Mesenchymal stem cell (in vitro differentiated cells and primary cell): ENCODE measurements at regions not wholly inside any gene's neighbourhood (a gene's known extent, or its start where the extent isn't known, plus 50 kb on each side); places are given as distances from the start of the nearest gene placed in this dataset.

Source experiments
- DNase-seq: peaks from one replicate; pipeline ENCODE4 v3.0.0-alpha.2; 2013
- H2AFZ ChIP-seq: one replicate; pipeline ENCODE4 v1.6.1; 2013; ENCODE audit warnings: low read depth, mild to moderate bottlenecking, control low read depth, inconsistent platforms, low read length, moderate library complexity
- H2AK5ac ChIP-seq: 2 replicates; pipeline ENCODE4 v1.6.1; 2013; ENCODE audit warnings: low read length, moderate library complexity, mild to moderate bottlenecking, inconsistent platforms; ENCODE audit not compliant: severe bottlenecking
- H2BK120ac ChIP-seq: one replicate; pipeline ENCODE4 v1.6.1; 2013; ENCODE audit warnings: low read depth, mild to moderate bottlenecking, inconsistent platforms, low read length, moderate library complexity
- H2BK12ac ChIP-seq, 2 experiments: one replicate each; pipeline ENCODE4 v1.6.1; 2013; ENCODE audit warnings: inconsistent platforms in 2 of 2, low read length in 2 of 2, mild to moderate bottlenecking in 2 of 2, moderate library complexity in 2 of 2, control low read depth in 1 of 2
- H2BK15ac ChIP-seq: one replicate; pipeline ENCODE4 v1.6.1; 2013; ENCODE audit warnings: mild to moderate bottlenecking, low read depth, inconsistent platforms; ENCODE audit not compliant: poor library complexity, severe bottlenecking
- H2BK5ac ChIP-seq: 2 replicates; pipeline ENCODE4 v1.6.1; 2013; ENCODE audit warnings: low read depth, mild to moderate bottlenecking, low read length, control low read depth, inconsistent platforms; ENCODE audit not compliant: poor library complexity, severe bottlenecking
- H3K14ac ChIP-seq, 2 experiments: one replicate each; pipeline ENCODE4 v1.6.1; 2013; ENCODE audit warnings: inconsistent platforms in 2 of 2, low read length in 2 of 2, control low read depth in 1 of 2, mild to moderate bottlenecking in 1 of 2, moderate library complexity in 1 of 2
- H3K18ac ChIP-seq, 2 experiments: one replicate each; pipeline ENCODE4 v1.6.1; 2013; ENCODE audit warnings: inconsistent platforms in 2 of 2, low read length in 2 of 2, control low read depth in 1 of 2, low read depth in 1 of 2, mild to moderate bottlenecking in 1 of 2
- H3K23ac ChIP-seq, 2 experiments: one replicate each; pipeline ENCODE4 v1.6.1; 2013; ENCODE audit warnings: inconsistent platforms in 2 of 2, low read length in 2 of 2, mild to moderate bottlenecking in 2 of 2, moderate library complexity in 2 of 2, control low read depth in 1 of 2
- H3K27ac ChIP-seq: 2 replicates; pipeline ENCODE4 v1.5.1; 2013; ENCODE audit warnings: mild to moderate bottlenecking, moderate library complexity, low read length, control low read depth, inconsistent platforms; ENCODE audit not compliant: poor library complexity, severe bottlenecking
- H3K27me3 ChIP-seq, 2 experiments: 2 replicates each; pipeline versions ENCODE4 v1.6.1 to v1.7.0; 2013; ENCODE audit warnings: low read length in 2 of 2, mild to moderate bottlenecking in 2 of 2, moderate library complexity in 2 of 2, control low read depth in 1 of 2, inconsistent platforms in 1 of 2; ENCODE audit not compliant: control insufficient read depth in 1 of 2, insufficient read depth in 1 of 2
- H3K36me3 ChIP-seq, 2 experiments: 2 replicates each; pipeline versions ENCODE4 v1.6.1 to v1.7.0; 2013; ENCODE audit warnings: low read length in 2 of 2, control low read depth in 1 of 2, inconsistent platforms in 1 of 2, low read depth in 1 of 2, mild to moderate bottlenecking in 1 of 2; ENCODE audit not compliant: insufficient read depth in 2 of 2, control insufficient read depth in 1 of 2
- H3K4ac ChIP-seq, 2 experiments: one replicate each; pipeline ENCODE4 v1.6.1; 2013; ENCODE audit warnings: inconsistent platforms in 2 of 2, low read length in 2 of 2, mild to moderate bottlenecking in 2 of 2, moderate library complexity in 2 of 2, control low read depth in 1 of 2, low read depth in 1 of 2
- H3K4me1 ChIP-seq: 2 replicates; pipeline ENCODE4 v1.6.1; 2013; ENCODE audit warnings: low read depth, low read length, control low read depth; ENCODE audit not compliant: control insufficient read depth, insufficient read depth
- H3K4me2 ChIP-seq: 2 replicates; pipeline ENCODE4 v1.6.1; 2013; ENCODE audit warnings: low read length, mild to moderate bottlenecking, inconsistent platforms; ENCODE audit not compliant: poor library complexity, severe bottlenecking
- H3K4me3 ChIP-seq, 2 experiments: 2 replicates each; pipeline versions ENCODE4 v1.5.1 to v1.7.0; 2013; ENCODE audit warnings: low read length in 2 of 2, mild to moderate bottlenecking in 2 of 2, control low read depth in 1 of 2, low read depth in 1 of 2; ENCODE audit not compliant: insufficient read depth in 1 of 2
- H3K79me1 ChIP-seq: replicated peaks from 2 replicates; pipeline ENCODE4 v1.6.1; 2013; ENCODE audit warnings: mild to moderate bottlenecking, control low read depth, low read length, inconsistent platforms; ENCODE audit not compliant: poor library complexity, severe bottlenecking
- H3K9ac ChIP-seq: 2 replicates; pipeline ENCODE4 v1.7.0; 2013; ENCODE audit warnings: mild to moderate bottlenecking, low read length, moderate library complexity
- H3K9me3 ChIP-seq: 2 replicates; pipeline ENCODE4 v1.7.0; 2013; ENCODE audit warnings: mild to moderate bottlenecking, low read length; ENCODE audit not compliant: control insufficient read depth
- H4K8ac ChIP-seq: one replicate; pipeline ENCODE4 v1.6.1; 2013; ENCODE audit warnings: inconsistent platforms, mild to moderate bottlenecking, low read length, moderate library complexity
- H4K91ac ChIP-seq: one replicate; pipeline ENCODE4 v1.6.1; 2013; ENCODE audit warnings: mild to moderate bottlenecking, low read length, inconsistent platforms
- WGBS: methylation state at CpG from one replicate; pipeline ENCODE4 v1.1.7; 2013; ENCODE audit warnings: mixed read lengths; 5-methylcytosine and 5-hydroxymethylcytosine counted together

GRCh38 chr13:81671064-81671463 lies 1330.1 kb upstream of the SPRY2 start:
- no peak overlapping the region for H3K14ac ChIP-seq
- no peak overlapping the region for H3K23ac ChIP-seq
- H2BK5ac ChIP-seq: no peak overlapping the region
- no peak overlapping the region for H3K4me2 ChIP-seq
- H3K4me3 ChIP-seq: no peak overlapping the region
- peaks cover 3% of the 10 kb centered on the region for H3K4me1 ChIP-seq
- H3K18ac ChIP-seq: no peak overlapping the region
- no peak overlapping the region for H4K8ac ChIP-seq
- no peak overlapping the region for H4K91ac ChIP-seq
- no peak overlapping the region for H2AK5ac ChIP-seq
- no peaks in the 10 kb centered on the region for H3K79me1 ChIP-seq
- H3K4ac ChIP-seq: no peak overlapping the region
- H3K9ac ChIP-seq: no peak overlapping the region
- no peak overlapping the region for H2BK12ac ChIP-seq
- no peak overlapping the region for H2BK120ac ChIP-seq
- H2BK15ac ChIP-seq: no peak overlapping the region
- H2AFZ ChIP-seq: no peak overlapping the region
- no peaks in the 10 kb centered on the region for H3K27me3 ChIP-seq
- DNase-seq: no peak
- no CpG with 5 or more reads among the region's 3 CpGs for WGBS
- no peaks in the 10 kb centered on the region for H3K36me3 ChIP-seq
- no peak overlapping the region for H3K27ac ChIP-seq
- no peaks in the 10 kb centered on the region for H3K9me3 ChIP-seq

- no peak overlapping the region for H3K27ac ChIP-seq
- no peak overlapping the region for H2BK5ac ChIP-seq
- H3K79me1 ChIP-seq: no peaks in the 10 kb centered on the region
- H2AFZ ChIP-seq: no peak overlapping the region
- WGBS: 70% methylated on average over 2 of the region's 2 CpGs
- no peak for DNase-seq
- no peak overlapping the region for H3K18ac ChIP-seq
- no peak overlapping the region for H2BK120ac ChIP-seq
- H3K9ac ChIP-seq: no peak overlapping the region
- no peak overlapping the region for H2AK5ac ChIP-seq
- no peak overlapping the region for H4K8ac ChIP-seq
- no peaks in the 10 kb centered on the region for H3K9me3 ChIP-seq
- H3K27me3 ChIP-seq: no peaks in the 10 kb centered on the region
- H3K4me2 ChIP-seq: no peak overlapping the region
- no peak overlapping the region for H4K91ac ChIP-seq
- H3K4ac ChIP-seq: no peak overlapping the region
- no peak overlapping the region for H3K4me3 ChIP-seq
- H3K4me1 ChIP-seq: peaks cover 3% of the 10 kb centered on the region
- no peaks in the 10 kb centered on the region for H3K36me3 ChIP-seq
- H3K14ac ChIP-seq: no peak overlapping the region
- H2BK15ac ChIP-seq: no peak overlapping the region
- H3K23ac ChIP-seq: no peak overlapping the region
- H2BK12ac ChIP-seq: no peak overlapping the region
These were observed 1329.1 kb upstream of the SPRY2 start for GRCh38 chr13:81670048-81670447.

- Histone ChIP-seq H3K27me3 (no peaks in the 10 kb centered on the region), H3K4me2 (no peak overlapping the region), H3K23ac (no peak overlapping the region), H2BK5ac (no peak overlapping the region), H3K9ac (no peak overlapping the region), H2AFZ (no peak overlapping the region), H2BK15ac (no peak overlapping the region), H2BK12ac (no peak overlapping the region), H3K27ac (no peak overlapping the region), H3K79me1 (no peaks in the 10 kb centered on the region), H4K8ac (no peak overlapping the region), H3K4me3 (no peak overlapping the region), H2BK120ac (no peak overlapping the region), H3K4ac (no peak overlapping the region), H3K4me1 (peaks cover 3% of the 10 kb centered on the region), H2AK5ac (no peak overlapping the region), H3K36me3 (no peaks in the 10 kb centered on the region), H4K91ac (no peak overlapping the region), H3K14ac (no peak overlapping the region), H3K9me3 (no peaks in the 10 kb centered on the region), H3K18ac (no peak overlapping the region)
- DNase-seq: no peak
- 95% methylated on average over 2 of the region's 2 CpGs for WGBS
These were observed 1323.9 kb upstream of the SPRY2 start for GRCh38 chr13:81664872-81665271.

GRCh38 chr13:81659984-81660383 lies 1319.1 kb upstream of the SPRY2 start:
- Histone ChIP-seq H3K27me3 (no peaks in the 10 kb centered on the region), H2AFZ (no peak overlapping the region), H2BK15ac (no peak overlapping the region), H3K36me3 (no peaks in the 10 kb centered on the region), H2BK5ac (no peak overlapping the region), H4K91ac (no peak overlapping the region), H2AK5ac (no peak overlapping the region), H3K4ac (no peak overlapping the region), H3K18ac (no peak overlapping the region), H3K4me3 (no peak overlapping the region), H3K4me2 (no peak overlapping the region), H3K79me1 (no peaks in the 10 kb centered on the region), H3K14ac (no peak overlapping the region), H3K9me3 (peaks cover 10% of the 10 kb centered on the region), H4K8ac (no peak overlapping the region), H2BK120ac (no peak overlapping the region), H2BK12ac (no peak overlapping the region), H3K9ac (no peak overlapping the region), H3K27ac (no peak overlapping the region), H3K4me1 (no peaks in the 10 kb centered on the region), H3K23ac (no peak overlapping the region)
- WGBS: no CpG with 5 or more reads among the region's 1 CpG
- DNase-seq: no peak
